GM23338 (cell line): ENCODE measurements at regions not wholly inside any gene's neighbourhood (a gene's known extent, or its start where the extent isn't known, plus 50 kb on each side); places are given as distances from the start of the nearest gene placed in this dataset.

Source experiments
- CREB1 ChIP-seq: fragments of 250-450 bp; sonication (Bioruptor Pico); IDR thresholded peaks from 2 replicates; pipeline ENCODE4 v1.5.0; 2020; ENCODE audit warnings: low read depth, mild to moderate bottlenecking, moderate library complexity
- CTCF ChIP-seq, 2 experiments: fragments of 200-600 bp in 1 of 2; sonication (generic) in 1 of 2; conservative IDR thresholded peaks; 2 replicates each; pipeline versions ENCODE4 v1.5.1 to v1.6.1; 2016 to 2017; ENCODE audit warnings: antibody characterized with exemption in 2 of 2, low read depth in 2 of 2, mild to moderate bottlenecking in 2 of 2, moderate library complexity in 1 of 2
- EZH2 ChIP-seq: fragments of 200-600 bp; sonication (generic); IDR thresholded peaks from one replicate; pipeline ENCODE4 v1.8.0; 2017; ENCODE audit warnings: antibody characterized with exemption, mild to moderate bottlenecking, low read depth; ENCODE audit not compliant: unreplicated experiment
- EZH2phosphoT487 ChIP-seq: fragments of 200-600 bp; sonication (generic); IDR thresholded peaks from one replicate; pipeline ENCODE4 v1.8.1; 2018; ENCODE audit warnings: antibody characterized with exemption; ENCODE audit not compliant: unreplicated experiment
- JUNB ChIP-seq: IDR thresholded peaks from one replicate; pipeline ENCODE4 v1.6.1; 2016; ENCODE audit warnings: antibody characterized with exemption; ENCODE audit not compliant: unreplicated experiment
- POLR2AphosphoS5 ChIP-seq: IDR thresholded peaks from 2 replicates; pipeline ENCODE4 v1.6.1; 2016; ENCODE audit warnings: antibody characterized with exemption, low read depth
- REST ChIP-seq: IDR thresholded peaks from one replicate; pipeline ENCODE4 v1.6.1; 2018; ENCODE audit warnings: antibody characterized with exemption; ENCODE audit not compliant: unreplicated experiment

DNA sequence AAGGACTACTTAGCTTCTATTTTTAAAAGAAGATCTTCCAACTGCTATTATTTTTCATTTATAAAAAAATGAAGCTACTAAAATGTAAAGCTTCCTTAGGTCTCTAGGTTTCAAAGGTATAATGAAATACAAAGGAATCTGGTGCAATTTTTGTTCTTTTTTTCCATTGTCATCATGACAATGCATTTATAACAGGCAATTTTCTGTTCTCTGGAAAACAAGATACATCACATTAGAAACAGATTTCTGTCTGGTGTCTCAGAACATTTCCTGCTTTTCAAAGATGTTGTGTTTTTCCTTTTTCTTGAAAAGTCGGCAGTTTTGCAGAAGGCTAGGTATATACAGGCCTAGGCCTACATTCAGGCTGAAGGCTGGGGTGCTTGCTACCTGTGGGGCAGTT is 63.6 kb upstream of the ATP8A1 start:
- no peak for TF ChIP-seq CTCF (conservative IDR thresholded peaks at IDR 0.05; ENCODE audit: low read depth in 2 of 2)
- no peak for TF ChIP-seq EZH2
- TF ChIP-seq POLR2AphosphoS5, result no peak
- no peak for TF ChIP-seq JUNB
- no peak for TF ChIP-seq EZH2phosphoT487
- no peak for TF ChIP-seq REST
- TF ChIP-seq CREB1 (CRISPR knock-in tag), result no peak
